ENCODE measurements at regions not wholly inside any gene's neighbourhood (a gene's known extent, or its start where the extent isn't known, plus 50 kb on each side); places are given as distances from the start of the nearest gene placed in this dataset.
"Not testable (repeated sequence)": the region's sequence is repeated elsewhere in the genome, so short reads cannot be mapped to it uniquely, and the experiment has no call there.

DNA sequence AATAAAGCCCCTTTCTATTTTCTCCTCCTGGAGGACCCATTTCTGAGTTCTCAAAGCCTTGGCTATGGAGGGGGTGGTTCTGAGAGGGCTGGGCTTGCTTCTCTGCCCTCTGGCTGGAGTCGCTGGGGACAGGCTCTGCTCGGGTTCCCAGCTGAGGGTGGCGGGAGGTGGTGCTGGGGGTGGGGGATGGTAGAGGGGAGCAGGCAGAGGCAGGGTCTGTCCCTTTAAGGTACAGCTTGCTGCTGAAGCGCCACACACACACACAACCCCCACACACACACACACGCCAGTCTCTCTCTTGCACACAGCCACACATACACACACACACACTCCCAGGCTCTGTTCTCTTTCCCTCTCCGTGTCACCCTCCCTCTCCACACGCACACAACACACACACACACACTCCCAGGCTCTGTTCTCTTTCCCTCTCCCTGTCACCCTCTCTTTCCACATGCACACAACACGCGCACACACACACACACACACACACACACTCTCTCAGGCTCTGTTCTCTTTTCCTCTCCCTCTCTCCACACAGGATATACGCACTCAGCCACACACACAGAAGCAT is 69.8 kb upstream of the SSBP3 start:
- no peak for DNase-seq (ENCODE audit: low spot score)
- intact Hi-C loops (cut with DNase I) = no loop called here

DNA sequence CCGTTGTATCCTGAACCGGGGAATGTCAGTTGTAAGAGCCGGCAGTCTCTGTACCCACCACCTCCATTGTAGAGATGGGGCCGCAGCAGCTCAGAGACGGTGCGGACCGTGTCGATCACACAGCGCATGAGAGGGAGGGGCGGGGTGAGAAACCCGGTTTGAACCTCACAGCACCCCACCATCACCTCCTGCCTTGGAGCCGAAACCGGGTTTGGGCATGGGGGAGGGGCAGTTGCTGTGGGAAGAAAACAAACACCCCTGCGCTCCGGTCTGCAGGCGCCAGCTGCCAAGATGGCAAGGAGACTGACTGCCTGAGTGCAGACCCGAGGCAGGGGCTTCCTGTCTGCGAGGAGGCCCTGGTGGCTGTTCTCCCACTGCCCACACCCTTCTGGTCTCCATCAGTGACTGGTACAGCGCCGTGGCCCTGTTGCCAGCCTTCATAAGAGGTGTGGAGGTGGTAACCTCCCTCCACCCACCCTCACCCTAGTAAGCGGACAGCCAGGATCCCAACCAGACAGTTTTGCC is 69.2 kb upstream of the SSBP3 start:
- intact Hi-C loops (cut with DNase I) = no loop called here
- no peak for DNase-seq (ENCODE audit: low spot score)

DNA sequence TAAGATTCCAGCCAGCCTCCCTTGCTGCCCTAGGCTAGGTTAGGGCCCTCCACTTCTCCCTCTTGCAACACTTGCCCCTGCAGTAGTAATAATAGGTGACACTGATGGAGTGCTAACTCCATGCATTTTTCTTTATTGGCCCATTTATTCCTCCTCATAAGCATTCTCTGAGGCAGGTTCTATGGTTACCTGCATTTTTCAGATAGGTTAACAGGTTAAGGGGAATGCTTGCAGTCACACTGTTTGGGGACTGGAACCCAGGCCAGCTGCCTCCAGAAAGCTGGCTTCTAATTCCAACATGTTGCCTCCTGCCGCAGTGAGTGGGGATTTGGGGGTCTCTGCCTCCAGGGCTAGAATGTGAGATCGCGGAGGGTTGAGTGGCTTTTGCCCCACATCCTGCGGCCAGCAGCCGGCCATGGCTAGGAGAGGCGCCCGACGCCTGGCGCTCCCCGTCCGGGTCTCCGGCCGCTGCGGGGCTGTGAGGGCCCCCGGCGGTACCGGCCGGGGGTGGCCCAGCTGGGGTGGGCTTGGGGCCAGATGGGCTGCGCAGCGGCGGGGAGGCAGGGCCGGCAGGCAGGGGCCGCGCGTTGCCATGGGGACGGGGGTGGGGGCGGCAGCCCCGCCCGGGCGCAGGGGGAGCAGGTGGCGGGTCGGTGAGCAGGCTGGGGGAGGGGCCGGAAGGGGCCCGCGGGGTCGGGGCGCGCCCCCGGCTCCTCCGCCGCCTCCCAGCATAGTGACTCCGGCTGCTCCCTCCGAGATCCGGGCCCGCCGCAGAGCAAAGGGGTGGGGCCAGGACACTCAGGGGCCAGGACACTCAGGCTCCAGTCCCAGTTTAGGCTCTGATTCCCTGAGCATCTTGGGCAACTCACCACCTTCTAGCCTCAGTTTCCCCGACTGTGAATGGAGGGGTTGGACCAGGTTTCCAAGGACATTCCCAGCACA is 68.4 kb upstream of the SSBP3 start:
- intact Hi-C loops (cut with DNase I) = no loop called here
- DNase-seq (ENCODE audit: low spot score) = no peak

DNA sequence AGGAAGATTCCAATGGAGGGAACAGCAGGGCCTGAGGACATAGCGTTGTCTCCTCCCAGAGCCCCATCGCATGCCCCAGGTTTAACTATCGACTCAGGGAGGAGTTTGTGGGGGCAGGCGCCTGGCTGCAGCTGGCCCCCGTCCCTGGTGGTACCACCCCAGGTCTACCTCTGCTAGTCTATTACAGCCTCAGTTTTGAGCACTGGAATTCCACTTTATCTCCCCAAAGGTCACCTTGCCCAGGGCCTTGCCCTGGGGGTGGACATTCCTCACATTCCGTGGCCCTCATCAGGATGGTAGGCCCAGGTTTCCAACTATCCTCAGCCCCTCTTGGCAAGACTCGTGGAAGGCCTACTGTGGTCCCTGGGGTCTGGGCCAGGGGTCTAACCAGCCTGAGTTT is 65.4 kb upstream of the SSBP3 start:
- intact Hi-C loops (cut with DNase I) = no loop called here
- no peak for DNase-seq (ENCODE audit: low spot score)

DNA sequence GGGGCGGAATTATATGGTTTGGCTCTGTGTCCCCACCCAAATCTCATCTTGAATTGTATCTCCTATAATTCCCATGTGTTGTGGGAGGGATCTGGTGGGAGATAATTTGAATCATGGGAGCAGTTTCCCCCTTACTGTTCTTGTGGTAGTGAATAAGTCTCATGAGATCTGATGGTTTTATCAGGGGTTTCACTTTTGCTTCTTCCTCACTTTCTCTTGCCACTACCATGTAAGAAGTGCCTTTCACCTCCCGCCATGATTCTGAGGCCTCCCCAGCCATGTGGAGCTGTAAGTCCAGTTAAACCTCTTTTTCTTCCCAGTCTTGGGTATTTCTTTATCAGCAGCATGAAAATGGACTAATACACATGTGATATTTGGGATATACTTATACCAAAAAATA is 63.2 kb upstream of the SSBP3 start:
- DNase-seq (ENCODE audit: low spot score) = not testable (repeated sequence)

DNA sequence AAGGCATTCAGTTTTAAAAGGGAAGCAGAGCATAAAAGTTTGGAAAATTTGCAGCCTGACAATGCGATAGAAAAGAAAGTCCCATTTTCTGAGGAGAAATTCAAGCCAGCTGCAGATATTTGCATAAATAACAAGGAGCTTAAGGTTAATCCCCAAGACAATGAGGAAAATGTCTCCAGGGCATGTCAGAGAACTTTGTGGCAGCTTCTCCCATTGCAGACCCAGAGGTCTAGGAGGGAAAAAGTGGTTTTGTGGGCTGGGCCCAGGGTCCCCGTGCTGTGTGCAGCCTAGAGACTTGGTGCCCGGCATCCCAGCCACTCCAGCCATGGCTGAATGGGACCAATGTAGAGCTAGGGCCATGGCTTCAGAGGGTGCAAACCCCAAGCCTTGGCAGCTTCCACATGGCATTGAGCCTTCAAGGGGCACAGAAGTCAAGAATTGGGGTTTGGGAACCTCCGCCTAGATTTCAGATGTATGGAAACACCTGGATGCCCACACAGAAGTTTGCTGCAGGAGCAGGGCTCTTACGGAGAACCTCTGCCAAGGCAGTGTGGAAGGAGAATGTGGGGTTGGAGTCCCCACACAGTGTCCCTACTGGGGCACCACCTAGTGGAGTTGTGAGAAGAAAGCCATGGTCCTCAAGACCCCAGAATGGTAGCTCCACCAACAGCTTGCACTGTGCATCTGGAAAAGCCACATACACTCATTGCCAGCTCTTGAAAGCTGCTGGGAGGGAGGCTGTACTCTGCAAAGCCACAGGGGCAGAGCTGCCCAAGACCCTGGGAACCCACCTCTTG is 62.3 kb upstream of the SSBP3 start:
- DNase-seq (ENCODE audit: low spot score); intact Hi-C loops (cut with DNase I): not testable (repeated sequence)

More for the DNA sequence above, 63.2 kb upstream of the SSBP3 start:
- intact Hi-C loops (cut with DNase I) = not testable (repeated sequence)

DNA sequence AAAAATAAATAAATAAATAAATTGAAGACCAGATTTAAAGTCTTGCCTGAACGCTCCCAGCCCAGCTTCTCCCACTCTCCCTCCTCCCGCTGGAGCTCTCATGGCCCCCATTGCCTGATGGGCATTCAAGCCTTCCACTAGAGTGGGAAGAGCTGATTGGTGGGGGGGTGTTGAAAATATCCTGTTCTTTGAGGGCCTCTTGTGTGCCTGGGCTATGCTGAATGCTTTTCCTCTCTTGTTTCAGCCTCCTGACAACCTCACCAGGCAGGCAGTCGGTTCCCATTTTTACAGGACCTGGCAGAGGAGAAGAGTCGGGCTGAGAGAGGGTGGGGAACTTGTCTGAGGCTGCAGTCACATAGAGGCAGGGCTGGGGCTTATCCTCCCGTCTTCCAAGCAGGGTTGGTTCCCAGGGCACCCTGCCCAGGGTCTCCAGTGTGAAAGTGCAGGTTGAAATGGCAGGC is 59.2 kb upstream of the SSBP3 start:
- intact Hi-C loops (cut with DNase I) = no loop called here
- DNase-seq (ENCODE audit: low spot score) = no peak

DNA sequence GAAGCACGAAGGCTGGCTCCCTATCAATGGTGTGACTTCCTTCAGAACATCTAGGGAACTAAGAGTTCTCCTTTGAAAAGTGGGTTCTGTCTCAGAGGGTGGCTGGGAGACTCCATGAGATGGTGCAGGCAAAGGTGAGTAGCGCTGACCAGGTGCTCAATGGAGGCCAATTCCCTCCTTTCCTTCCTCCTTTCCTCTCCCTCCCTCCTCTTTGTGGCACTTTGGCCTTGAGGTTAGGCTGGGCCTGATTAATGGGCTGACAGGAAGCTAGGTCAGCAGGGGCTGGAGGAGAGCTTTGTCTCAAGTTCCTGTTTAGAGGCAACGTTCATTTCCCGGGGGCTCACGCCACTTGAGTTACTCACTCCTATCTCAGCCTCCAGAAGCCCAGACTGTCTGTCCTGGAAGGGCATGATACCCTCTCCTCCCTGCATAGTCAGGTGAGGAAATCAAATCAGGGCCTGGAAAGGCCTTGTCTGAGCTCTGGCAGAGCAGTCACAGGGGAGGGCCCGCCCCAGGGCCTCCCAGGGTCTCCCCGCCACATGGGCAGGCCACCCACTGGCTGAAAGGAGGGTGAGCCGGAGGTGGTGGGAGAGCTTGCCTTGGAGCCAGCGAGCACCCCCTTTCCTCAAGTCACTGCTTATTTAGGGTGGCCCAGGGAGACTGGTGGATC is 58.4 kb upstream of the SSBP3 start:
- intact Hi-C loops (cut with DNase I) = no loop called here

DNA sequence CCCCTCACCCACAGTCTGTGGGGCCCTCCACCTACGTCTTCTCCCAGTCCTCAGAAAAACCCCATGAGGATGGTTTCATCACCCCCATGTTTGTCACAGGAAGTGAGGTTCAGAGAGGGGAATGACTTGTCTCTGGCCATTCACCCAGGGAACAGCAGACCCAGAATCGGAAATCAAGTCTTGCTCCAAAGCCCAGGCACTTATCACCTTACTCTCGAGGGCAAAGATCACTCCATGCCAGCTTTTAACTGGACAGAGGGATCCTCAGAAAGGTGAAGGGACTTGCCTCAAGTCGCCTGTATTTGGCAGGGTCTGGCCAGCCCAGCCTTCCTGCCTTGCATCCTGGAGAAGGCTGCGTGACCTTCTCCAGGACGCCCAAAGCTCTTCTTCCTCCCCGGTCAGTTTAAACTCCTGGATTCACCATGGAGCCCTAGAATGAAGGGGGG is 57.9 kb upstream of the SSBP3 start:
- DNase-seq (ENCODE audit: low spot score) = no peak
- intact Hi-C loops (cut with DNase I) = no loop called here

More for the DNA sequence above, 58.4 kb upstream of the SSBP3 start:
- DNase-seq (ENCODE audit: low spot score) = no peak

DNA sequence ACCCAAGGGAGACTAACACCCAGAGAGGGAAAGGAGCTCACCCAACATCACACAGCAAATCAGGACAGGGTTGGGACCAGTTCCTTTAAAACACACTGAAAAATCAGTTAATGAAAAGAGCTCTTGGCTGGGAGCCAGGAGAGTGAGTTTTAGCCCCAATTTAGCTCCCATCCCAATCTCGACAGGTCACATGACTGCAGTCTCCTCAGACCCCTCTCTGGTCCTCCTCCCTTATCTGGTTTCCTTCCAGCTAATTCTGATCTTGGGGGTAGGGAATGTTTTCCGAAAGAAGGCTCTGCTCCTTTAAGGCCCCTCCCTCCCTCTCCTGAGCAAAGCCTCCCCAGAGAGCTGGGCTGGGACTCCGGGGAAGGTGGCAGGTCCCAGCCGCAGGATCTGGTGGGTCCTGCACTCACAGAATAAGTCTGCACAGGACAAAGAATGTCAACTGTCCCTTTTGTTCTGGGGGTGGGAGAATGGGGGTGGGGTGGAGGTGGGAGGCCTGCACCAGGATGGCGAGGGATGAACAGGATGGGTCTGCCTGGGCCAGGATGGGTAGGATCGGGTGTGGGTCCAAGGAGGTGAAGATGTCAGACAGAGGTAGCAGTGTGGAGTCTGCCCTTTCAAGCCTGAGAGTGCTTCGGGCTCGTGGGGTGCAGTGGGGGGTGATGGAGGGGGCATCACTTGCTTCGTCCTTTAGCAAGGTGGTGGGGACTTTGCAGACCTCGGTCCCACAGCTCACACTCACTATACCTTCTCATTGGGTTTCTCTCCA is 57.3 kb upstream of the SSBP3 start:
- intact Hi-C loops (cut with DNase I) = no loop called here
- no peak for DNase-seq (ENCODE audit: low spot score)

DNA sequence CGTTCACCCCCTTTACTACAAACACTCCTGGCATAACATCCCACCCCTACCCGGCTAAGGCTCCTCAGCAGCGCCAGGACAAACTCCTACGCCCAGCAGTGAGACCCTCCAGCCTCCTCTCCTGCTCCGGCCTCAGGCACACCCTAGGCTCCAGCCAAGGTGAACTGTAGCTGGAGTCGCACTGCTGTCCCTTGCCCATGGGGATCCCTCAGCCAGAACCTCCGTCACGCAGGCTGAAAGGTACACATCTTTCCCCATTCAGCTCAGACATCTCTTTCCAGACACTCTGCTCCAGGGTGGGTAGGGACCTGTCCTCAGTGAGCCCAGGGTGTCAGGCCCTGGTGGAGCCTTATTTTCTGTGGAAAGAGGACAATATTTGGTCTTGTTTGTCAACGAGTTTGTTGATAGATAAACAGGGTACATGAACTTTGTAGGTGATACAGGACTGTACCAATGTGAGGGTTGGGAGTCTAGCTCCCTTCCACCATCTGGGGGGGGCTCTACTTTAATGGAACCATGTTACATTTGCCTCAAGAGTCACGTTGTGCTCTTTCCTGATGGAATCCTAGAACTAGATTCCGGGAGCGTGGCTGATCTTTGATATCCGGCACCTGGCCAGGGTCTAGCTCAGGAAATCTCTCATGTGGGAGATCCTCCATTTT is 56.5 kb upstream of the SSBP3 start:
- intact Hi-C loops (cut with DNase I) = no loop called here
- no peak for DNase-seq (ENCODE audit: low spot score)

DNA sequence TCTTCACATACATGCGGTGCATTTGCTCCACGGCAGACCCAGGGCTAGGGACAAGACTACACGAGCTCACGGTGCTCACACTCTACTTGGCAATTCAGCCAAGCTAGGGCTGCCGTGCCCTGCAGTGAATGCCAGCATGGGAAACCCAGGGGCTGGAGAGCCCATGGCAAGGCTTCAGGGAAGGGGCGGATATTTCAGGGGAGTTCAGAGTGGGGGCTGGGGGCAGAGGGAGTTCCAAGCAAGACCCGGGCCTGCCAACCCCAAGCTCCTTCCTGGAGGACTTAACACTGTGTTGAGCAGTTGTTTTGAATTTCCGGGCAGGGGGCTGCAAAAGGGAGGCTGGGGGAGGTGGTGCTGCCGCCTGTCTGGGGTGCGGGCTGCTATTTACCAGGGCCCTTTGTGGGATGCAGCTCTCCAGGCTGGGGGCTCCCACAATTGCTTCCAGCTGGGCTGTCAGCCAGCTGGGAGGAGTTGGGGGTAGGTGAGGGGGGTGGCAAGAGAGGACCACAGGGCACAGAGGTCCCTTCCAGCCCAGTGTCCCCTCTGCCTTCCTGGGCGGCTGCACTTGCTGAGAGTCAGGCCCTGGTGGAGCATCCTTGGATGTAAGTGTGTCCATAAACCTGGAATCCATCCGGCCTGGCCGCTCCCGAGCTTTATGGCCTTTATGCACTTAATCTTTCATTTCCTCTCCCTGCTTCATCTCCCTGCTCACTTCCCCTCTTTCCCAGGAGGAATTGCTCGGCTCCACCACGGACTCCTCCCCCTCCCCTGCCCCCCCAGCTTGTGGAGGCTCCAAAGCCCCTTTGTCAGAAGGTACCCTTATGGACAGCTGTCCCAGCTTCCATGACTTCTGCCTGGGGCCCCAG is 55.8 kb upstream of the SSBP3 start:
- intact Hi-C loops (cut with DNase I) = no loop called here
- no peak for DNase-seq (ENCODE audit: low spot score)

DNA sequence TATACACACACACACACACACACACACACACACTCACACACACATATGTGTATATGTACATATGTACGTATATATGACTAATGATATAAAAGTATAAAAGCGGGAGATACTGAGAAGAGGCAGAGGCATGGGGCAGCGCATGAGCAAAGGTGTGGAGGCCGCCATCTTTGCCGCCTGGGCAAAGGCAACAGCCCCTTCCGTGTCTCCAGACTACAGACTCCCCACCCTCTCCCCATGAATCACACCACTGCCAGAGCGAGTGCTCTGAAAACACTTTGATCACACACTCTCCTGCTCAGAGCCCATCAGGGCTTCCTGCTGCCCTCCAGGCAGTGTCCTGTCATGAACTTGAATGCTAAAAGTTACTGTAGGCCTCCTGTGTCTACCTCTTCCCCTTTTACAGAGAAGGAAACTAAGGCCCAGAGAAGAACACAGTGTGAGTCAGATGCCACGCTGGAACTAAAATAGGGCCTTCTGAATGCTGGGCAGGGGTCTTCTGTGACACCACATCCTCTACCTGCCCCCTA is 54.7 kb upstream of the SSBP3 start:
- no peak for DNase-seq (ENCODE audit: low spot score)
- intact Hi-C loops (cut with DNase I) = no loop called here

DNA sequence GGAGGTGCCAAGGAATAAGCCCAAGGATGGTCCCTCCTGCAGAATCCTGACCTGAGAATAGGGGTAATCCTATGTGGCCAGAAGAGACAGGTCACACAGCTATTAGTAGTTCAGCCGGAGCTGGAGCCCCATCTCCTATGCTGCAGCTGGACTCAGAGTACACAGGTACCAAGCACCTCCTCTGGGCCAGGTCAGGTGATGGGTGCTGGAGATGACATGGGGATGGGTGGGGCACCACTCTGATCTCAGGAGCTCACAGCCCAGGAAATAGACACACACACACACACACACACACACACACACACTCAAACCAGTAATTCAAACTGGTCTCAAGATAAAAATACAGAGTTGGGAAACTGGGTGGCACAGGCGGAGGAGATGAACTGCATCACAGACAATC is 54.2 kb upstream of the SSBP3 start:
- intact Hi-C loops (cut with DNase I) = no loop called here
- DNase-seq (ENCODE audit: low spot score) = no peak

DNA sequence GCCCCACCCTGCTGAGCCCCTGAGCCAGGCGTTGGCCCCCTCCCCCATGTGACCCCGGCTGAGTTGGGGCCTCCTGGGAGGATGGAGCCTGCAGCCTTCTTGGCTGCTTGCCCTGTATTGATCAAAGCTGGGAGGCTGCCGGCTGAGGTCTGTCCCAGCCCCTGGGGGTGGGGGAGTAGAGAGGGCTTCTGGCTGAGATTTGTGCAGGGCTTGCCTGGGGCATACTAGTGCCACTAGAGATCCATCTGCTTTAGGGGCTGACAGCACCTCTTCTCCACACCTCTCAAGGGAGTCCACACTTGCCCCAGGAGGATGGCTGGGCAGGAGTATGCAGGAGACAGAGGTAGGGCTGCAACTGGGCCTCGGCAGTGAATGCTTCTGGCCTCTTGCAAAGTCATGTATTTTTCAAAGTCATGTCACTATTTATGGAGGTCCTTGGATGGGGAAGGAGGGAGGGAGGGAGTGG is 53.6 kb upstream of the SSBP3 start:
- intact Hi-C loops (cut with DNase I) = no loop called here
- DNase-seq (ENCODE audit: low spot score) = no peak

DNA sequence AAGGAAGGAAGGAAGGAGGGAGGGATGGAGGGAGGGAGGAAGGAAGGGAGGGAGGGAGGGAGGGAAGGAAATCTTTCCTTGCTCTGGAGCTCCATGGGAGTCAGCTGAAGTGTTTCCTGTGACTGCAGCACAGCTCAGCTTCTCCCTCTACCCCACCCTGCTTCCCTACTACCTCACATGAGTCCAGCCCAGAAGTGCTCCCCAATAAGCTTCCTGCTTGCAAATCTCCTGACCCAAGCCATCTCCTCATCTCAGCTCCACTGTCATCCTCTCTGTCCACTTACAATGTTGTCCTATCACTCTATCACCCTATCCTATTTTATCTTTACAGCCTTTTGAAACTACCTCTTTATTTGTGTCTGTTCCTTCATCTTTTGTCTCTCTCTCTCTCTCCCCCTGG is 52.9 kb upstream of the SSBP3 start:
- intact Hi-C loops (cut with DNase I) = no loop called here
- no peak for DNase-seq (ENCODE audit: low spot score)

DNA sequence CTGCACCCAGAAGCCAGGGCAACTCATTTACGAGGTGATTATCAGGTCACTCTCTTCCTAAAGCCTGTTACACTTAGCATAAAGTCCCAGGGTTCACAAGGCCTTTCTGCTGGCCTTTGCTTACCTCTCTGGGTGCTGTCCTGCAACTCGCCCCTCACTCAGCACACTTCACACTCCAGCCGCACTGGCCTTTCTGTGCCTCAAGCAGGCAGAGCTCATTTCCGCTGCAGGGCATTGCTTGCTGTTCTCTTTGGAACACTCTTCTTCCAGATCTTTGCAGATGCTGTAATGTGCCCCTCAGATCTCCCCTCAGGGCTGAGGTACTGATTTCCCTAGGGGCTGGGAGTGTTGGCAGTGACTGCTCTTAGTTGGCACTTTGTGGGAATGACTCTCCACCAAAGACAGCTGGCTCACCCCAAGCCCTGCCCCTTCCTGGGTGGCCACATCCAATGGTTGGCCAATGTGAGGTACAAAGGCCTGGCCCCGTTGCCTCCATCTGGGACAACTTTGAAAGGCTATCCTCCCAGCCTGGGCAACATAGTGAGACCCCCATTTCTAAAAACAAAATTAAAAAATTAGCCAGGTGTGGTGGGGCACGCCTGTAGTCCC is 50.8 kb upstream of the SSBP3 start:
- DNase-seq (ENCODE audit: low spot score) = no peak
- intact Hi-C loops (cut with DNase I) = no loop called here

All from cardiac septum (tissue), 1 donor.